ENCODE measurements at regions not wholly inside any gene's neighbourhood (a gene's known extent, or its start where the extent isn't known, plus 50 kb on each side); places are given as distances from the start of the nearest gene placed in this dataset.

- no peak for DNase-seq (ENCODE audit: low read depth in 2 of 2)
These were observed 287.0 kb upstream of the CXCR4 start for GRCh38 chr2:136404925-136405324.

- DNase-seq (ENCODE audit: low read depth in 2 of 2) = no peak
These were observed 286.2 kb upstream of the CXCR4 start for GRCh38 chr2:136404176-136404575.

GRCh38 chr2:136402281-136402680 is 284.3 kb upstream of the CXCR4 start:
- no peak for DNase-seq (ENCODE audit: low read depth in 2 of 2)

GRCh38 chr2:136399667-136400289 is 281.8 kb upstream of the CXCR4 start:
- no peak for DNase-seq (ENCODE audit: low read depth in 2 of 2)

- DNase-seq (ENCODE audit: low read depth in 2 of 2) = no peak
These were observed 277.6 kb upstream of the CXCR4 start for GRCh38 chr2:136395582-136395981.

GRCh38 chr2:136394136-136395060 is 276.4 kb upstream of the CXCR4 start:
- no peak for DNase-seq (ENCODE audit: low read depth in 2 of 2)

- DNase-seq (ENCODE audit: low read depth in 2 of 2) = no peak
These were observed 275.6 kb upstream of the CXCR4 start for GRCh38 chr2:136393514-136393913.

- DNase-seq (ENCODE audit: low read depth in 2 of 2) = no peak
These were observed 275.1 kb upstream of the CXCR4 start for GRCh38 chr2:136392897-136393505.

GRCh38 chr2:136389809-136390208 is 271.9 kb upstream of the CXCR4 start:
- DNase-seq (ENCODE audit: low read depth in 2 of 2) = no peak

GRCh38 chr2:136386046-136386445 is 268.1 kb upstream of the CXCR4 start:
- DNase-seq (ENCODE audit: low read depth in 2 of 2) = no peak

GRCh38 chr2:136384531-136385303 is 266.8 kb upstream of the CXCR4 start:
- peak in 1 of 2 donors; percentile 13 for DNase-seq (ENCODE audit: low read depth in 2 of 2)

GRCh38 chr2:136383167-136383566 is 265.2 kb upstream of the CXCR4 start:
- no peak for DNase-seq (ENCODE audit: low read depth in 2 of 2)

GRCh38 chr2:136381722-136382633 is 264.0 kb upstream of the CXCR4 start:
- peak; percentile 9 to 17 for DNase-seq (ENCODE audit: low read depth in 2 of 2)

GRCh38 chr2:136381245-136381644 is 263.3 kb upstream of the CXCR4 start:
- no peak for DNase-seq (ENCODE audit: low read depth in 2 of 2)

- peak; percentile 49 to 66 for DNase-seq (ENCODE audit: low read depth in 2 of 2)
These were observed 261.0 kb upstream of the CXCR4 start for GRCh38 chr2:136378712-136379595.

GRCh38 chr2:136377423-136378382 is 259.8 kb upstream of the CXCR4 start:
- no peak for DNase-seq (ENCODE audit: low read depth in 2 of 2)

GRCh38 chr2:136376798-136377211 is 258.9 kb upstream of the CXCR4 start:
- no peak for DNase-seq (ENCODE audit: low read depth in 2 of 2)

GRCh38 chr2:136376211-136376610 is 258.3 kb upstream of the CXCR4 start:
- DNase-seq (ENCODE audit: low read depth in 2 of 2) = no peak
